ENCODE measurements at regions not wholly inside any gene's neighbourhood (a gene's known extent, or its start where the extent isn't known, plus 50 kb on each side); places are given as distances from the start of the nearest gene placed in this dataset.

- DNase-seq (ENCODE audit: low read depth): no peak
- Histone ChIP-seq H3K36me3 (ENCODE audit: control insufficient read depth, insufficient read depth, low read length) (no peaks in the 10 kb centered on the region), H3K4me3 (ENCODE audit: low read depth, low read length) (no peak overlapping the region), H3K27me3 (ENCODE audit: control insufficient read depth, insufficient read depth, low read length) (no peaks in the 10 kb centered on the region; the same call in none of the 2 replicates)
- no peak for TF ChIP-seq CTCF (IDR thresholded peaks at IDR 0.05; ENCODE audit: insufficient read depth, low read depth, low read length)
- ChIA-PET POLR2A (no interaction called here), CTCF (interaction anchor here (1.4 kb wide), 1 partner anchor 23 kb away, joined by 3 read pairs; no protein-coding TSS in a partner anchor)
Observed at GRCh38 chr3:137083332-137083731, 125.5 kb downstream of the IL20RB start.

- no peak overlapping the region for H3K4me3 ChIP-seq (ENCODE audit: low read depth, low read length)
- POLR2A ChIA-PET: no interaction called here
- CTCF ChIA-PET: interaction anchor here (0.6 to 1.0 kb wide), 3 partner anchors 11 to 22 kb away, joined by 3 read pairs; no protein-coding TSS in a partner anchor
- no peak for DNase-seq (ENCODE audit: low read depth)
- no peak for TF ChIP-seq CTCF (IDR thresholded peaks at IDR 0.05; ENCODE audit: insufficient read depth, low read depth, low read length)
- H3K36me3 ChIP-seq (ENCODE audit: control insufficient read depth, insufficient read depth, low read length): no peaks in the 10 kb centered on the region
- H3K27me3 ChIP-seq (ENCODE audit: control insufficient read depth, insufficient read depth, low read length): no peaks in the 10 kb centered on the region; the same call in none of the 2 replicates
Observed at GRCh38 chr3:137084586-137084985, 126.8 kb downstream of the IL20RB start.

GRCh38 chr3:137097386-137097785, 139.6 kb downstream of the IL20RB start:
- POLR2A ChIA-PET: no interaction called here
- no peak for TF ChIP-seq CTCF (IDR thresholded peaks at IDR 0.05; ENCODE audit: insufficient read depth, low read depth, low read length)
- CTCF ChIA-PET: interaction anchor here (0.8 to 2.9 kb wide), 6 partner anchors 9 to 874 kb away, joined by 3 to 17 read pairs (median 4); no protein-coding TSS in a partner anchor

GRCh38 chr3:137097852-137098251, 140.1 kb downstream of the IL20RB start:
- H3K36me3 ChIP-seq (ENCODE audit: control insufficient read depth, insufficient read depth, low read length): no peaks in the 10 kb centered on the region
- TF ChIP-seq CTCF (IDR thresholded peaks at IDR 0.05; ENCODE audit: insufficient read depth, low read depth, low read length): no peak
- 0 out of 2 replicates have a peak, but pooled peaks cover 2% of the 10 kb centered on the region for H3K27me3 ChIP-seq (ENCODE audit: control insufficient read depth, insufficient read depth, low read length)
- H3K4me3 ChIP-seq (ENCODE audit: low read depth, low read length): no peak overlapping the region
- DNase-seq (ENCODE audit: low read depth): no peak
- ChIA-PET CTCF (interaction anchor here (1.7 to 2.9 kb wide), 3 partner anchors 8 to 873 kb away, joined by 5 to 17 read pairs (median 7); no protein-coding TSS in a partner anchor), POLR2A (no interaction called here)

More at GRCh38 chr3:137097386-137097785, 139.6 kb downstream of the IL20RB start:
- DNase-seq (ENCODE audit: low read depth): no peak
- no peak overlapping the region for H3K4me3 ChIP-seq (ENCODE audit: low read depth, low read length)
- H3K27me3 ChIP-seq (ENCODE audit: control insufficient read depth, insufficient read depth, low read length): 0 out of 2 replicates have a peak, but pooled peaks cover 2% of the 10 kb centered on the region
- H3K36me3 ChIP-seq (ENCODE audit: control insufficient read depth, insufficient read depth, low read length): no peaks in the 10 kb centered on the region

GRCh38 chr3:137099364-137100219, 141.8 kb downstream of the IL20RB start:
- 0 out of 2 replicates have a peak, but pooled peaks cover 2% of the 10 kb centered on the region for H3K27me3 ChIP-seq (ENCODE audit: control insufficient read depth, insufficient read depth, low read length)
- ChIA-PET POLR2A (no interaction called here), CTCF (interaction anchor here (4.8 kb wide), 1 partner anchor 11 kb away, joined by 30 read pairs; no protein-coding TSS in a partner anchor)
- no peak for TF ChIP-seq CTCF (IDR thresholded peaks at IDR 0.05; ENCODE audit: insufficient read depth, low read depth, low read length)
- H3K36me3 ChIP-seq (ENCODE audit: control insufficient read depth, insufficient read depth, low read length): no peaks in the 10 kb centered on the region
- no peak overlapping the region for H3K4me3 ChIP-seq (ENCODE audit: low read depth, low read length)
- no peak for DNase-seq (ENCODE audit: low read depth)
